ENCODE measurements at regions not wholly inside any gene's neighbourhood (a gene's known extent, or its start where the extent isn't known, plus 50 kb on each side); places are given as distances from the start of the nearest gene placed in this dataset.

GRCh38 chr11:15672825-15673224, 558.1 kb downstream of the INSC start:
- peaks cover 9% of the 10 kb centered on the region for H3K9me3 ChIP-seq (ENCODE audit: low read depth, low read length, poor library complexity, severe bottlenecking)
- no peak for DNase-seq (ENCODE audit: low spot score)
- no peaks in the 10 kb centered on the region for H3K4me1 ChIP-seq (ENCODE audit: insufficient read depth, low read length, poor library complexity, severe bottlenecking)
- intact Hi-C loops (cut with micrococcal nuclease; ENCODE audit: unreplicated experiment) = no loop called here
- H3K36me3 ChIP-seq (ENCODE audit: insufficient read depth, low read length, poor library complexity, severe bottlenecking) = no peaks in the 10 kb centered on the region
- no TSS peak for BruUV-seq (replicated peaks)
- no peak overlapping the region for H3K27ac ChIP-seq (ENCODE audit: low read depth, low read length, poor library complexity, severe bottlenecking)
- no peak overlapping the region for H3K4me3 ChIP-seq (ENCODE audit: low read depth, low read length, poor library complexity, severe bottlenecking)
- H3K27me3 ChIP-seq (replicated peaks; ENCODE audit: insufficient read depth, low read depth, low read length, poor library complexity) = no peaks in the 10 kb centered on the region
- ChIA-PET POLR2A (ENCODE audit: low non-redundant PET) (no interaction called here), CTCF (no interaction called here)
- TF ChIP-seq EZH2 (IDR thresholded peaks at IDR 0.05; ENCODE audit: borderline replicate concordance, low read depth, low read length, poor library complexity, severe bottlenecking) (no peak), CTCF (conservative IDR thresholded peaks at IDR 0.05; ENCODE audit: low read depth, low read length) (no peak)

GRCh38 chr11:15673408-15673831, 558.7 kb downstream of the INSC start:
- BruUV-seq (replicated peaks) = no TSS peak
- H3K36me3 ChIP-seq (ENCODE audit: insufficient read depth, low read length, poor library complexity, severe bottlenecking) = no peaks in the 10 kb centered on the region
- peaks cover 10% of the 10 kb centered on the region for H3K9me3 ChIP-seq (ENCODE audit: low read depth, low read length, poor library complexity, severe bottlenecking)
- no peaks in the 10 kb centered on the region for H3K27me3 ChIP-seq (replicated peaks; ENCODE audit: insufficient read depth, low read depth, low read length, poor library complexity)
- H3K4me1 ChIP-seq (ENCODE audit: insufficient read depth, low read length, poor library complexity, severe bottlenecking) = no peaks in the 10 kb centered on the region
- intact Hi-C loops (cut with micrococcal nuclease; ENCODE audit: unreplicated experiment) = no loop called here
- ChIA-PET CTCF (no interaction called here), POLR2A (ENCODE audit: low non-redundant PET) (no interaction called here)
- H3K4me3 ChIP-seq (ENCODE audit: low read depth, low read length, poor library complexity, severe bottlenecking) = no peak overlapping the region
- H3K27ac ChIP-seq (ENCODE audit: low read depth, low read length, poor library complexity, severe bottlenecking) = no peak overlapping the region
- TF ChIP-seq EZH2 (IDR thresholded peaks at IDR 0.05; ENCODE audit: borderline replicate concordance, low read depth, low read length, poor library complexity, severe bottlenecking) = no peak
- TF ChIP-seq CTCF (conservative IDR thresholded peaks at IDR 0.05; ENCODE audit: low read depth, low read length) = no peak
- peak; percentile 68 for DNase-seq (ENCODE audit: low spot score)

GRCh38 chr11:15674756-15675155, 560.0 kb downstream of the INSC start:
- no TSS peak for BruUV-seq (replicated peaks)
- no peak for DNase-seq (ENCODE audit: low spot score)
- TF ChIP-seq CTCF (conservative IDR thresholded peaks at IDR 0.05; ENCODE audit: low read depth, low read length) = no peak
- no peak for TF ChIP-seq EZH2 (IDR thresholded peaks at IDR 0.05; ENCODE audit: borderline replicate concordance, low read depth, low read length, poor library complexity, severe bottlenecking)
- Histone ChIP-seq H3K9me3 (ENCODE audit: low read depth, low read length, poor library complexity, severe bottlenecking) (peaks cover 12% of the 10 kb centered on the region), H3K36me3 (ENCODE audit: insufficient read depth, low read length, poor library complexity, severe bottlenecking) (no peaks in the 10 kb centered on the region), H3K27me3 (replicated peaks; ENCODE audit: insufficient read depth, low read depth, low read length, poor library complexity) (no peaks in the 10 kb centered on the region), H3K4me1 (ENCODE audit: insufficient read depth, low read length, poor library complexity, severe bottlenecking) (no peaks in the 10 kb centered on the region), H3K4me3 (ENCODE audit: low read depth, low read length, poor library complexity, severe bottlenecking) (no peak overlapping the region), H3K27ac (ENCODE audit: low read depth, low read length, poor library complexity, severe bottlenecking) (no peak overlapping the region)
- ChIA-PET POLR2A (ENCODE audit: low non-redundant PET) (no interaction called here), CTCF (no interaction called here)
- intact Hi-C loops (cut with micrococcal nuclease; ENCODE audit: unreplicated experiment) = no loop called here
